ENCODE measurements at regions not wholly inside any gene's neighbourhood (a gene's known extent, or its start where the extent isn't known, plus 50 kb on each side); places are given as distances from the start of the nearest gene placed in this dataset.

- no peak overlapping the region for H3K4me3 ChIP-seq (ENCODE audit: low read length in 2 of 2)
- H3K36me3 ChIP-seq (ENCODE audit: control insufficient read depth in 2 of 2, insufficient read depth in 2 of 2, low read length in 2 of 2): no peaks in the 10 kb centered on the region
- no peaks in the 10 kb centered on the region for H3K9me3 ChIP-seq (ENCODE audit: control insufficient read depth in 2 of 2, low read length in 2 of 2)
- H3K4me1 ChIP-seq (ENCODE audit: control insufficient read depth, insufficient read depth, low read length): no peaks in the 10 kb centered on the region
- H3K9ac ChIP-seq (ENCODE audit: low read length in 2 of 2): no peak overlapping the region
- peaks cover under 1 to 3% of the 10 kb centered on the region in 2 donors for H3K27me3 ChIP-seq (ENCODE audit: control insufficient read depth in 1 of 2, insufficient read depth in 2 of 2, low read length in 2 of 2)
- no peak overlapping the region for H3K27ac ChIP-seq (ENCODE audit: low read length)
These were observed 53.0 kb upstream of the TMCO5A start for GRCh38 chr15:37881237-37882013.

GRCh38 chr15:37882640-37883039, 51.8 kb upstream of the TMCO5A start:
- no peaks in the 10 kb centered on the region for H3K4me1 ChIP-seq (ENCODE audit: control insufficient read depth, insufficient read depth, low read length)
- no peaks in the 10 kb centered on the region for H3K9me3 ChIP-seq (ENCODE audit: control insufficient read depth in 2 of 2, low read length in 2 of 2)
- no peak overlapping the region for H3K4me3 ChIP-seq (ENCODE audit: low read length in 2 of 2)
- no peak overlapping the region for H3K9ac ChIP-seq (ENCODE audit: low read length in 2 of 2)
- no peak overlapping the region for H3K27ac ChIP-seq (ENCODE audit: low read length)
- no peaks in the 10 kb centered on the region for H3K36me3 ChIP-seq (ENCODE audit: control insufficient read depth in 2 of 2, insufficient read depth in 2 of 2, low read length in 2 of 2)
- H3K27me3 ChIP-seq (ENCODE audit: control insufficient read depth in 1 of 2, insufficient read depth in 2 of 2, low read length in 2 of 2): peaks cover 0 to 3% of the 10 kb centered on the region in 2 donors
